K562 (cell line): ENCODE measurements at regions not wholly inside any gene's neighbourhood (a gene's known extent, or its start where the extent isn't known, plus 50 kb on each side); places are given as distances from the start of the nearest gene placed in this dataset.

ENCODE experiments used
- DIDO1 ChIP-seq: fragments of 450-650 bp; IDR thresholded peaks from 2 replicates; pipeline ENCODE4 v1.6.1; 2016; ENCODE audit warnings: low read depth, missing biosample characterization, missing genetic modification characterization
- E2F6 ChIP-seq, 2 experiments: IDR thresholded peaks; 2 replicates each; pipeline ENCODE4 v1.6.1; 2011; ENCODE audit warnings: borderline replicate concordance in 1 of 2, control low read depth in 1 of 2, low read depth in 1 of 2, low read length in 1 of 2, mild to moderate bottlenecking in 1 of 2, mixed read lengths in 1 of 2, moderate library complexity in 1 of 2; ENCODE audit not compliant: insufficient read depth in 1 of 2, insufficient read length in 1 of 2, poor library complexity in 1 of 2, severe bottlenecking in 1 of 2; ENCODE audit errors: extremely low read depth in 1 of 2
- FOXP1 ChIP-seq: sonication (generic); formaldehyde crosslinking; IDR thresholded peaks from 2 replicates; pipeline ENCODE4 v1.8.0; 2022; ENCODE audit warnings: mild to moderate bottlenecking, missing genetic modification reagents
- MGA ChIP-seq: fragments of 450-650 bp; IDR thresholded peaks from 2 replicates; pipeline ENCODE4 v1.6.1; 2016; ENCODE audit warnings: mild to moderate bottlenecking, moderate library complexity
- POLR2G ChIP-seq: fragments of 200-400 bp; formaldehyde crosslinking; IDR thresholded peaks from 2 replicates; pipeline ENCODE4 v1.6.1; 2017; ENCODE audit warnings: low read depth, mild to moderate bottlenecking, antibody characterized with exemption, low read length, moderate library complexity
- PRMT5 ChIP-seq: sonication (generic); formaldehyde crosslinking; IDR thresholded peaks from 2 replicates; pipeline ENCODE4 v1.5.0; 2020; ENCODE audit warnings: missing genetic modification reagents
- RBFOX2 ChIP-seq: fragments of 200-400 bp; formaldehyde crosslinking; IDR thresholded peaks from 2 replicates; pipeline ENCODE4 v1.6.1; 2017; ENCODE audit warnings: low read depth, mild to moderate bottlenecking, low read length, moderate library complexity
- RBM22 ChIP-seq: fragments of 200-400 bp; formaldehyde crosslinking; IDR thresholded peaks from 2 replicates; pipeline ENCODE4 v1.6.1; 2018; ENCODE audit warnings: low read length, low read depth; ENCODE audit not compliant: poor library complexity, severe bottlenecking
- SIN3A ChIP-seq, 2 experiments: fragments of 150-350 bp in 1 of 2; IDR thresholded peaks; 2 replicates each; pipeline ENCODE4 v1.6.1; 2011 to 2016; ENCODE audit warnings: borderline replicate concordance in 2 of 2, low read depth in 2 of 2, low read length in 2 of 2, mild to moderate bottlenecking in 2 of 2, moderate library complexity in 2 of 2; ENCODE audit not compliant: control insufficient read depth in 1 of 2
- ZNF133 ChIP-seq: fragments of 250-450 bp; sonication (Bioruptor Pico); IDR thresholded peaks from 2 replicates; pipeline ENCODE4 v1.4.0; 2020; ENCODE audit warnings: mild to moderate bottlenecking
- ZNF586 ChIP-seq: fragments of 450-650 bp; formaldehyde crosslinking; conservative IDR thresholded peaks from 2 replicates; pipeline ENCODE4 v1.4.0; 2020; ENCODE audit warnings: mild to moderate bottlenecking, moderate library complexity
- TF ChIP-seq, protein P1 (sequence below): fragments of 250-450 bp; sonication (Bioruptor Pico); IDR thresholded peaks from 2 replicates; pipeline ENCODE4 v1.4.0; 2020
- TF ChIP-seq, protein P2 (sequence below): sonication (generic); formaldehyde crosslinking; IDR thresholded peaks from 2 replicates; pipeline ENCODE4 v1.9.0; 2022; ENCODE audit warnings: mild to moderate bottlenecking, missing genetic modification reagents

GRCh38 chr15:94856267-94856854 lies 625.0 kb downstream of the MCTP2 start (continued):
- TF ChIP-seq, protein P1, sequence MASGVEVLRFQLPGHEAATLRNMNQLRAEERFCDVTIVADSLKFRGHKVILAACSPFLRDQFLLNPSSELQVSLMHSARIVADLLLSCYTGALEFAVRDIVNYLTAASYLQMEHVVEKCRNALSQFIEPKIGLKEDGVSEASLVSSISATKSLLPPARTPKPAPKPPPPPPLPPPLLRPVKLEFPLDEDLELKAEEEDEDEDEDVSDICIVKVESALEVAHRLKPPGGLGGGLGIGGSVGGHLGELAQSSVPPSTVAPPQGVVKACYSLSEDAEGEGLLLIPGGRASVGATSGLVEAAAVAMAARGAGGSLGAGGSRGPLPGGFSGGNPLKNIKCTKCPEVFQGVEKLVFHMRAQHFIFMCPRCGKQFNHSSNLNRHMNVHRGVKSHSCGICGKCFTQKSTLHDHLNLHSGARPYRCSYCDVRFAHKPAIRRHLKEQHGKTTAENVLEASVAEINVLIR: no peak
- TF ChIP-seq ZNF586 (CRISPR knock-in tag): no peak
- no peak for TF ChIP-seq ZNF133 (CRISPR knock-in tag)
- peak; percentile 67 for TF ChIP-seq RBFOX2
- peak; percentile 14 to 24 for TF ChIP-seq E2F6 (IDR thresholded peaks at IDR 0.05; ENCODE audit: borderline replicate concordance in 1 of 2, extremely low read depth in 1 of 2, insufficient read depth in 1 of 2, insufficient read length in 1 of 2, low read depth in 1 of 2, low read length in 1 of 2, poor library complexity in 1 of 2, severe bottlenecking in 1 of 2)
- TF ChIP-seq, protein P2, sequence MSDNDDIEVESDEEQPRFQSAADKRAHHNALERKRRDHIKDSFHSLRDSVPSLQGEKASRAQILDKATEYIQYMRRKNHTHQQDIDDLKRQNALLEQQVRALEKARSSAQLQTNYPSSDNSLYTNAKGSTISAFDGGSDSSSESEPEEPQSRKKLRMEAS (CRISPR knock-in tag): peak; percentile 44; the same call in 1 of the 2 replicates
- peak; percentile 81 for TF ChIP-seq POLR2G
- TF ChIP-seq FOXP1 (CRISPR knock-in tag): peak; percentile 61; the same call in 1 of the 2 replicates
- TF ChIP-seq PRMT5 (CRISPR knock-in tag): no peak
- 0 out of 4 replicates have a peak, but pooled peaks of 1 of the 2 experiments have one; percentile 27 for TF ChIP-seq SIN3A (IDR thresholded peaks at IDR 0.05; ENCODE audit: borderline replicate concordance in 2 of 2, control insufficient read depth in 1 of 2, low read depth in 2 of 2, low read length in 2 of 2)
- no peak for TF ChIP-seq DIDO1
- TF ChIP-seq RBM22: peak; percentile 36
- TF ChIP-seq MGA: peak; percentile 9; the same call in 1 of the 2 replicates
